GM18502 (cell line): ENCODE measurements at regions not wholly inside any gene's neighbourhood (a gene's known extent, or its start where the extent isn't known, plus 50 kb on each side); places are given as distances from the start of the nearest gene placed in this dataset.
"Not testable (repeated sequence)": the region's sequence is repeated elsewhere in the genome, so short reads cannot be mapped to it uniquely, and the experiment has no call there.

Source experiments
- ATAC-seq: cut with Tn5 transposase; IDR thresholded peaks from one replicate; pipeline ENCODE4 v1.9.1; 2021; ENCODE audit warnings: mild to moderate bottlenecking; ENCODE audit not compliant: unreplicated experiment, poor library complexity

DNA sequence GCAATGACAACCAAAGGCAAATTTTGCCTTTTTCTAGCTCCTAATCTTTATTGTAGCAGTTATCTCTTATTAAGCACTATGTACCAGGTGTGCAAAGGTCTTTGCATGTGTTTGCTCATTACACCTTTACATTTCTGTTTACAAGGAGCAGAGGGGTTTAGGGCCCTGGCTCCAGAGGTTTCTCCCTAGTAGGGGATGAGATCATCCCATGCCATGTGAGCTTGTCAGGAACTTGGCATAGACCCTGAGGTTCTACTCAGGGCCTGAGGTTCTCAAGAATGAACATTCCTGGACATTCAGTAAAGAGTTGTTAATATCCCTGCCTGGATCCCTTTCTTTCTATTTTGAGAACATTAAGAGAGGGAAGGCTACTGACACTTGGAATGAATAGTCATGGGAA lies 292.0 kb downstream of the RPAP3 start:
- no peak for ATAC-seq

DNA sequence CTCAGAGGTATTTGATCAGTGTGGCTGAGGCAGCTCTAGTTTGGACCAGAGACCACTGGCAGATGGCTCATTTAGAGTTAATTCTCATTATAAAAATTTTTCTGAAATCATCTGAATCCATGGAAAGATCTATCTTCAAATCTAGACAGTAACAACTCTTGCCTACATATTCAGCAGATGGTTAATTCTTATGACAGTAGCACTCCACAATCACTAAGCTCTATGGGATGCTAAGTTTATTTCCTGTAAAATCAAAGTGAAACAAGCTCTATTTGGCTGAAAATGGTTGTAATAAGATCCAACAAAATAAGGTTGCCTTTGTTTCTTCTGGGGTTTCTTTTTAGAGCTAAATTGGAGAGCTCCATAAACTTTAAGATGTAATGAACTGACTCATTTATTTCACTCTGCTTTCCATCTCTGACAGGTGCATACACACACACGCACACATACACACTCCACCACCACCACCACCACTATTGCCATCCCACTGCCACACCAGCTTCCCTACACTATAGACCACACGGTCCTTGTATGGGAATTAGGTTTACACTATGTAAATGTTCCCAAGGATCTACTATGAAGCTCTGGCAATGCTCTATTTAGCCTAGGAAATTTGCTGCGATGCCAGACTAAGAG lies 293.1 kb downstream of the RPAP3 start:
- ATAC-seq, result no peak

DNA sequence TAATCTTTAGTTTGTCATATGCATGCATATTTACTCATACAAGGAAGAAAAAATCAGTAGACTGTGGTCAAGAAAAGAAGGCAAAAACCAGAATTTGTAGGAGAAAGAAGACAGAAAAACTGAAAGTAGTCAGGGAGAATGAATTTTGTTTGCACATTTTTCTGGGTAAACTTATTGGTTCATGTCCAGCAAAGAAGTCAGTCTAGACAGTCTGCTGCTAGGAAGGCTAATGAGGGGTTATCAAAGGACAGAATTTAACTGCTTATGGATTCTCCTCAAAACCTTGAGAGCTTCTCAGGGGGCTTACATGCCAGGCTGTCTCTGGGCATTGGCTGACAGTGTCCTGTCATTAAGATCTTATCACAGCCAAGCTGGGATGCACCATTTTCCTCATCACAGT lies 293.9 kb downstream of the RPAP3 start:
- ATAC-seq, result no peak

DNA sequence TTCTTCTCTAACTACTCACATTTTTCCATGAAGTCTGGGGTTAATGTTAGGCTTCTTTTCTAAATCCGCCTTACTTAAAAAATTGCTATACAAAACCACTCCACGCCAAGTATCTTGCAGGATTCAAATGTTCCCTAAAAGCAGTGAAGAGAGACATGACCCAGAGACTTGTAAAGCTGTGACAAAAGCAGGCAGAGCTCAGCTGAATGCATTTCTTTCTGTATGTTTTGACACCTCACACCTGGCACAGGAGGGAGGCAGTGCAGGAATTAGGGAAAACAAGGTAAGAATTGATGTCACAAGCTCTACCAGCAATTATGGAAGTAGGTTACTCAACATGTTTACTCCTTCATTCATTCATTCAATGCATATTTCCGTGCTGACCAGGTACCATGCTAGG lies 295.0 kb downstream of the RPAP3 start:
- ATAC-seq, result no peak

DNA sequence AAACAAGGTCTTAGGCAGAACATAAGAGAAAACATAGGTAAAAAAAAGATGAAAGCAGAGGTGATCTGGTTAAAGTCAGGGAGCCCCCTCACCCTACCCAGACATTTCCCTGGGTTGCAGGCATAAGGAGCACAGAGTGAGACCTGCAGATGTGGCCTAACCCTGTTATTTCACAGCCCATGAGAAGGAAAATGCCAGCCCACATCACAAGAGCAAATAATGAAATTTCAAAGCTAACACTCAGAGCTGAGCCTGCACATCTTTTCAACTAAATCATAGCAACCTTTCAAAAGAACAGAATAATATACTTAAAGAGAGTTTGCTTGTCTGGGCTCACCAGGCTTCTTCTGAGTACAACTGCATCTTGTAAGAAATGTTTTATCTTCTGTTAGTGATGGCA lies 295.4 kb downstream of the RPAP3 start:
- no peak for ATAC-seq

DNA sequence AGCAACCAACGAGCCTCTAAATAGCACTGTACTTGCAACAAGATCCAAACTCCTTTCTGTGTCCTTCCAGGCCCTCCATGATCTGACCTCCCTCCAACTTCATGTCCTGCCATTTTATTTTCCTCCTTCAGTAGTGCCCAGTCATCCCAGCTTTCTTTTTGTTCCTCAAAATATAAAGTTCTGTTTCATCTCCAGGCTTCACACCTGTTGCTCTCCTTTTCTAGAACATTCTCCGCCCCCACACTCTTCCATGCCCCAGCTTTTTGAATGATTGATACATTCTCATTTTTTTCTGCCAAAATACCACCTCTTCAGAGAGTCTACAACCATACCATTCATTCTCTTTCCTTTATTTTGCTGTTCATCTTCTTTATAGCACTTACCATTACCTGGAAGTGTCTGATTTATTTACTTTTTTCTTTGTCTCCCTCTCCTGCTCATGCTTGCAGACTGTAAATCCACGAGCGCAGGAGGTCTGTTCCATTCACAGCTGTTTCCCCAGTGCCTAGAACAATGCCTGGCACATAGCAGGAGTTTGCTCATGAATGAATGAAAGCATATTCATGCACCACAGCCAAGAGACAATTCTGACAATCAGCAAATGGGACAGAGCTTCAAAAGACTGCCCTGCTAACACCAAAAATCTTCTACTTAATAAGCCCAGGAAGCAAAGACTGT lies 296.4 kb downstream of the RPAP3 start:
- ATAC-seq, result no peak

DNA sequence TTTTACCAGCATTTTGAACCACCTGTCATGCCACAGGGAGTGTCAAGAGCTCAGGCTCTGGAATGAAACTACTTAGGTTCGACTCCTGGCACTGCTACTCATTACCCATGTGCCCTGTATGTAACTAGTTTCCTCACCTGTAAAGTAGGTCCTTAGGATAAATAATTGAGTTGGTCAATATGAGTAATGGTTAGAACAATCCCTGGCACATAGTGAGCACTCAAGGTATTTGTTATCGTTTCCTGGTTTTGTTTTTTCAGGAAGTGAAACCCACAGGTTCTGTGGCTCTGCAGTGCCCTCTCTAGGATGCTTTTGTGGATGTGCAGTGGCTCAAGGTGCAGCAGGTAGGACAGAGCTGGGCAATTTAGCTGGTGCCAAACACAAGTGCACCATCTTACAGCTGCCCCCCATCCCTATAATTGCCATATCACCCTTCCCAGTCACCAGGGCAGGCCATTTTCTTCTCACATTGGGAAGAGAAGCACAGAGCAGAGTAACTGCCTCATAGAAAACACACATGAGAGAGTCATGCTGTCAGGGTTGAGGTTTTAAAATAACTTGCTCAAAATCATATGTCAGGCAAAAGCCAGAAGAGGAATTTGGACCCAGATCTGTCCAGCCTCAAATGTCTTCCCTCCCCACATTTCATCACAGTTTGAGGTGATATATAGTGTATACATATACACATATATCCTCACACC lies 297.5 kb downstream of the RPAP3 start:
- peak; percentile 97 for ATAC-seq

DNA sequence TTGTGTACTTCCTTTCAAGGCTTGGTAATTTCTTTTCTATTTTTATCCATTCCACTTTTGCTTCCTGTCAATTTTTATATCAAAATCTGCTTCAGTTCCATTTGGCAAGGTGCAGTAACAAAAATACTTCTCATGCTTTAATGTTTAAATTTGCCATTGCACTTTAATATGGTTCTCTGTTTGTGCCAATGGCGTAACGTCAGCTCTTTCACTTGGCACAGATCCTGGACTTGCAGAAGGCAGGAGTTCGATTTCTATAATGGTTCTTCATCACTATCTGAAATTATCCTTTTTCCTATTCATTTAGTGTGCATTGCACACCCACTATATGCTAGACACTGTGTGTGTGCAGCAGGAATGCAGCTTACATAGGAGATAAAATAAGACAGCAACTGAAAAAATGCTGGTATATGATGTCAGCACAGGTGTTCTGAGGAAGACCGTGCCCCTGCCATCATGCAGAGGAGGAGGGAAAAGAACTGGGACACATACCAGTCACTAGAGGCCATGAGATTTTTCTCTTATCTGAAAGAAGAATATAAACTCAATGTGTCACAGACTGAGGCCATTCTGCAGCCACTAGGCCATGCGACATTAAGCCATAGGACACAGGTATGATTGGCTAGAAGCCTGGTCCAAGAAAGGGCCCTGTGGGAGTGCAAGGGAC lies 298.2 kb downstream of the RPAP3 start:
- no peak for ATAC-seq

DNA sequence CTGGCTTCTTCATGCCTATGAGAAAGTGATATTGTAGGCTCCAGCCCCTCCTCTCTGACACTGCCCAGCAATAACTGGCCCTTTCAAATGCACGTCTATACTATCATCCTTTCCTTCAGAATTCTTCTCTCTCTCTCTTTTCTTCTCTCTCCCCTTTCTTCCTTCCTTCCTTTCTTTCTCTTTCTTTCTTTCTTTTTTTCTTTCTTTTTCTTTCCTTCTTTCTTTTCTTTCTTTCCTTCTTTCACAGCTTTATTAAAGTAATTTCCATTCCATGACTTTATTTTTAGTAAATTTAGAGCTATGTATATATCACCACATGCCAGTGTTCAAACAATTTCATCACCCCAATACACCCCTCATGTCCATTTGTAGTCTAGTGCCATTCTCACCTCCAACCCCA lies 302.1 kb downstream of the RPAP3 start:
- ATAC-seq, result no peak

DNA sequence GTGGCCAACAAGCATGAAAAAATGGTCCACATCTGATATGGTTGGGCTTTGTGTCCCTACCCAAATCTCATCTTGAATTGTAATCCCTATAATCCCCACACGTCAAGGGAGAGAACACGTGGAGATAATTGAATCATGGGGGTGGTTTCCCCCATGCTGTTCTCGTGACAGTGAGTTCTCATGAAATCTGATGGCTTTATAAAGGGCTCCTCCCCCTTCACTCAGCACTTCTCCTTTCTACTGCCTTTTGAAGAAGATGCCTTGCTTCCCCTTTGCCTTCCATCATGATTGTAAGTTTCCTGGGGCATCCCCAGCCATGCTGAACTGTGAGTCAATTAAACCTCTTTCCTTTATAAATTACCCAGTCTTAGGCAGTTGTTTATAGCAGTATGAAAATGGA lies 304.6 kb downstream of the RPAP3 start:
- not testable (repeated sequence) for ATAC-seq

DNA sequence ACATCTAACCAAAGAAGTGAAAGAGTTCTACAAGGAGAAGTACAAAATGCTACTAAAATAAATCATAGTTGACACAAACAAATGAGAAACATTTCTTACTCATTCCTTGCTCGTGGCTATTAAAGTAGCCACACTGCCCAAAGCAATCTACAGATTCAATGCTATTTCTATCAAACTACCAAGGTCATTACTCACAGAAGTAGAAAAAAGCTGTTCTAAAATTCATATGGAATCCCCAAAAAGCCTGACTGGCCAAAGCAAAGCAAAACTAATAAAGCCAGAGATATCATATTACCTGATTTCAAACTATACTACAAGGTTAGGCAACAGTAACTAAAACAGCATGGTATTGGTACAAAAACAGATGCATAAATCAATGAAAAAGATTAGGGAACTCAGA lies 305.6 kb downstream of the RPAP3 start:
- ATAC-seq, result no peak

DNA sequence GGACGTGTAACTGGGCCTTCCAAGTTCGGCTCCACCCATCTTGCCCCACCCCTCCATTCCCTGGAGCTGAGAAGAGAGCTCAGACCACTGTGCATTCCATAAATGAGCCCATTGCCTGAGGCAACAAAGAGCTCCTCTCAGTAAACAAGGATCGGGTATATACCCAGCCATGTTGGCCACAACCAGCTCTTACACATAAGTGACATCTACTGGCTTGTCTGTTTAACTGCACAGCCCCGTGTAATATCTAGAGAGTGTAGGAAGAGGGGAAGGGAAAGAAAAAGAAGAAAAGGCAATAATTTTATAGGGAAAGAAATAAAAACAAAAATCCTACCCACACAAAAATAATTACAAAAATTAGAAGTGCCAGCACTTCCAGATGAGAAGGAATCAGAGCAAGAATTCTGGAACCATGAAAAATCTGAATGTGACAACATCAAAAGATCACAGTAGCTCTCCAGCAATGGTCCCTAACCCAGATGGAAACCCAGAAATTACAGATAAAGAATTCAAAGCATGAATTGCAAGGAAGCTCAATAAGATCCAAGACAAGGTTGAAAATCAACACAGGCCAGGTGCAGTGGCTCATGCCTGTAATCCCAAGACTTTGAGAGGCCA lies 308.1 kb downstream of the RPAP3 start:
- peak; percentile 71 for ATAC-seq

DNA sequence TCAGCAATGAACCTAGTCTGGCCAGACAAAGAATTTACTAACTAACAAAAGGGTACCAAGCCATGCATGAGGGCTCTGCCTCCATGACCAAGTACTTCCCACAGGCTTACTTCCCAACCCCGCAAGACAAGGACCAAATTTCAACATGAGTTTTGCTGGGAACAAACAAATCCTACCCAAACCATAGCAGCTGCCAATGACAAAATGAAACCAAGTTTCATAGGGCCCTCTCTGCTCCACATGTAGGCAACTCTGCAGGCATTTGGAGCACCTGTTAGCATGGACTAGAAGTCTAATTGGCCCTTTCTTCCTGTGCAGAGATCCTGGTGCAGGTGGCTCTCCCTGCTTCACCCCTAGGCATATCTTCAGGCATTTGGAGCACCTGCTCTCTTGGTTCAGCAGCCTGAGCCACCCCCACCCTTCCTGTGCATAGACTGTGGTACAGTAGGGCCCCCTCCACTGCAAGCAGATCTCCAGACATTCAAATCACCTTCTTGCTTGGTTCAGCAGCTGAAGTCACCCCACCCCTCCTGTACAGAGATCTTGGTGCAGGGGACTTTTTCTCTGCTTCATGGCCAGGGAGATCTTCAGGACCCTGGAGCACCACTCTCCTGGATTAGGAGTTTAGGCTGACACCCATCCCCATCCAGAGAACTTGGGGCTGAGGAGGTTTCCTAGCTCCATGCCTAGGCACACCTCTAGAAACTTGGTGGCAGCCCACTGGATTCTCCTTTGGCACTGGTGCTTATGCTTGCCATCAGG lies 308.7 kb downstream of the RPAP3 start:
- ATAC-seq, result peak; percentile 35

DNA sequence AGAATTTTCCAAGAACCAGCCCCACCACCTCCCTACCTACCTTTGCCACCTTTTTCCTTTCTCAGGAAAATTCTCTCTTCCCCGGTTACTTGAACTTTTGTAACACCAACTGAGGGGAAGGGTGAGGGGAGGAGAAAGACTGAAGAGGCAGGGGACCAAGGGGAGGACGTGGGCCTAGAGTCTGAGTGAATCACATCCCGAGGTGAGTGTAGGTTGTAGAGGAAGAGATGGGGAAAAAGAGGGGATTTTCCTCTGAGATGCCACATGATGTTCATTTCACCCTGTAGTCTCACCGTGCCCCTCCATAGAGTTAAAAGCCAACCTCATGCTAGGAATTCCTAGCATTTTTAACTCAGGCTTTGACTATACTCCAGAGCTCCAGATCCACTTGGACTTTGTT lies 311.8 kb downstream of the RPAP3 start:
- ATAC-seq, result no peak

DNA sequence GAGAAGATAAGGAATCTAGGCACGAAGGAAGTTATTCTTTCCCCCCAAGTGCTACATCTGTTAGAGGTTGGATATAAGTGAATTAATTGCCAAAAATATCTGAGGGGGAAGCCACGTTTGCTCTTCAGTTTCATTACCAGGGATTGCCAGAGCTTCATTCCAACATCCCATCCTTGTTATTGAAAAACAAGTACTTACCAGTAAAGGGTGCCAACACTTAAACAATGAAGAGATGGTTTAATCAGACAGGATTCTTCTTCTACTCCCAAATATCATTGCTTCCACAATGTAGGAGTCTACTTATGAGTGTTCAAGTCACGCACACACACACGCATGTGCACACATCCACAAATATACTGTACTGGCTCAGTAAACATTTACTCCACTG lies 312.4 kb downstream of the RPAP3 start:
- no peak for ATAC-seq

DNA sequence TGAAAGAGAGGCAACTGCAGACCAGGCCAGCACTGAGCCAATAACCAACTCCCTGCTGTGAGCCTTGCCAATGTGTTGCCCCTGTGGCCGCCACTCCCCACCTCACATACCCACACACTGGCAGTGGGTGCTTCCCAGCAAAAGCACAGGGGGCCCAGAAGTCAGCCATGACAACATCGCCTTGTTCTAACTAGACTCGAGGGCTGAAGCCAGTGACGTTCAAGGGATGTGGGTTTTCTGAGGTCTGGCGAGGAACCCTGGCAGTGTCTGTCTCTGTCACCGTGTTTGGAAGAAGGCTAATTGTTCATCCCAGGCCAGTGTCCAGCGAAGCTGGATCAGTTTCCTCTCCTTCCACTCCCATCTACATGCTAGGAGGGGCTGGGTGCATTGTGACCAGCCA lies 311.8 kb upstream of the AMIGO2 start:
- no peak for ATAC-seq

DNA sequence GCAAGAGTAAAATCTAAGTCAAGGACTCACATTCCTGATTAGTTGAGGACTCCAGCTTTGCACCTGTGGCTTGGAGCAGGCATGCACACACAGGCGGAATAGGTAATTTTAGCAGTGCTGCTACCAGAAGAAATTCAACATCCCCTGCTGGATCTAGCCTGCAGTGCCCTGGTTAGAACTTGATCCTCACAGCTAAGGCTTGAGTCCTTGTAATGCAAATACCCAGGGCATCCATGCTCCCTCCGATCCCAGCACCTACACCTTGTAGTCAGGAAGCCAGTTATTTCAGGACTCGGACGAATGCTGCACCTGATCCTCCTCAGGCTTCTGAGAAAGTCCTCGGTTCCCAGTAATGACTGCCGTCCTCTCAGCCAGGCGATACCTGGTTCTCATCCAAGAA lies 309.0 kb upstream of the AMIGO2 start:
- no peak for ATAC-seq

DNA sequence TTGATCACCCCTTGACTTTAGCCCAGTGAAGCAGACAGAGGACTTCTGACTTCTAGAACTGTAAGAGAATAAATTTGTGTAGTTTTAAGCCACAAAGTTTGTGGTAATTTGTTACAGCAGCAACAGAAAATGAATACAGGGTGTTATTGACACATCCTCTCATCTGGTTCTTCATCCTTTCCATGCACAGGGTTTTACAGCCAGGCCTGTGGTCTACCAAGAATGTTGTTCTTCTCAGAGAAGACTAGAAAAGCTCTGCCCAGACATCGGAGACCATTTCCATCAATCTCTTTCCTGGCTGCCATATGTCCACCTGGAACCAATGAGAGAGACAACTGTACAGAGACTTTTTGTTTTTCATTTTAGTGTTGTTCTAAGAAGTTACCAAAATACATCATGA lies 308.2 kb upstream of the AMIGO2 start:
- no peak for ATAC-seq

DNA sequence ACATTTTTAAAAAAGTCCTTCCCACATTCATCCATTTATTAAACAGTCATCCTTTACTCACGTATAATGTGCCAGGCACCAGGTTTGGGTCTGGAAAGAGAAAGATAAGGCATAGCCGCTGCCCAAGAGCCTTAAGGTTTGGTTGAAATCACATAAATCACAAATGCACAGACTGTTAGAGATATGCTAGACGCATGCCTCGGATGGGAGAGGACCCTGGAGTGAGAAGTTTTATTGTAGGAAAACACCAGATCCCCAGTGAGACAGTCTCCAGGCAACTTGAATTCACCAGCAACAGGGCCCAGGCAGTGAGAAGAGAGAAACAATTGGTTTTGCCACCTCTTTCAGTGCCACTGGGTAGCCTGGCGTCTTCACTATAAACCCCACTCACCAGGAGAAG lies 305.9 kb upstream of the AMIGO2 start:
- no peak for ATAC-seq

DNA sequence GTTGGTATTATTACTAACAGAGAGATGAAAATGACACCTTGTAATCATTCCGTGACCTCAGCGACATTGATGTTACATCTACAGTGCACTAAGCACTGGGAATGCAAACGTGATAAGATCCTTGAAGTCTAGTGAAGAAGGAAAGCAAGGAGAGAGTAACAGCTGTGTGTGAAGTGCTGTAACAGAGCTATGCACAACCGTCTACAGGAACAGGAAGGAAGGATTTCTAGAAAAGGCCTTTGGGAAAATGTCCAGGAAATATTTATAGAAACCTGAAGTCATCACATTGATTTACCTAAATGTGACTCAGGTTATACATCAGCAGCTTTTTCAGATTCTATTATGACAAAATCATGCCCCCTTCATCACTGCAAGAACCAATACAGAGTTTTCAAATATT lies 304.2 kb upstream of the AMIGO2 start:
- ATAC-seq, result no peak
